ENCODE measurements at regions not wholly inside any gene's neighbourhood (a gene's known extent, or its start where the extent isn't known, plus 50 kb on each side); places are given as distances from the start of the nearest gene placed in this dataset.

- ChIA-PET POLR2A (no interaction called here), CTCF (ENCODE audit: low intra/inter-chr PET ratio, low total read pairs) (no interaction called here)
- H3K4me2 ChIP-seq (ENCODE audit: low read depth, low read length) = no peak overlapping the region
- H3K4me1 ChIP-seq (ENCODE audit: insufficient read depth, low read length) = peaks cover 22% of the 10 kb centered on the region
- no peaks in the 10 kb centered on the region for H3K27me3 ChIP-seq (ENCODE audit: control insufficient read depth in 1 of 2, insufficient read depth in 2 of 2, low read length in 2 of 2)
- ATAC-seq (no peak), FAIRE-seq (no peak), DNase-seq (ENCODE audit: low spot score) (no peak)
- intact Hi-C loops (cut with micrococcal nuclease; ENCODE audit: unreplicated experiment) (no loop called here), in situ Hi-C loops (cut with HindIII; ENCODE audit: extremely low pct_ligation_motif_present, low pct_unique_long_range_greater_than_20kb) (no loop called here)
- H3K9me3 ChIP-seq (ENCODE audit: low read length) = no peaks in the 10 kb centered on the region
- no peak overlapping the region for H3K9ac ChIP-seq (ENCODE audit: insufficient read depth, low read depth, low read length)
- TF ChIP-seq MEF2D (CRISPR knock-in tag; IDR thresholded peaks at IDR 0.05) = no peak
- no peak for TF ChIP-seq RARG (CRISPR knock-in tag; IDR thresholded peaks at IDR 0.05; ENCODE audit: low read depth)
- TF ChIP-seq, protein P1, sequence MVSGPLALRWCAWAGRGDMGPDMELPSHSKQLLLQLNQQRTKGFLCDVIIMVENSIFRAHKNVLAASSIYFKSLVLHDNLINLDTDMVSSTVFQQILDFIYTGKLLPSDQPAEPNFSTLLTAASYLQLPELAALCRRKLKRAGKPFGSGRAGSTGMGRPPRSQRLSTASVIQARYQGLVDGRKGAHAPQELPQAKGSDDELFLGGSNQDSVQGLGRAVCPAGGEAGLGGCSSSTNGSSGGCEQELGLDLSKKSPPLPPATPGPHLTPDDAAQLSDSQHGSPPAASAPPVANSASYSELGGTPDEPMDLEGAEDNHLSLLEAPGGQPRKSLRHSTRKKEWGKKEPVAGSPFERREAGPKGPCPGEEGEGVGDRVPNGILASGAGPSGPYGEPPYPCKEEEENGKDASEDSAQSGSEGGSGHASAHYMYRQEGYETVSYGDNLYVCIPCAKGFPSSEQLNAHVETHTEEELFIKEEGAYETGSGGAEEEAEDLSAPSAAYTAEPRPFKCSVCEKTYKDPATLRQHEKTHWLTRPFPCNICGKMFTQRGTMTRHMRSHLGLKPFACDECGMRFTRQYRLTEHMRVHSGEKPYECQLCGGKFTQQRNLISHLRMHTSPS (CRISPR knock-in tag; IDR thresholded peaks at IDR 0.05; ENCODE audit: low read depth) = no peak
- no peak for TF ChIP-seq ZFP1 (CRISPR knock-in tag; IDR thresholded peaks at IDR 0.05)
- no peak for TF ChIP-seq JUND (CRISPR knock-in tag; IDR thresholded peaks at IDR 0.05)
- no peak for TF ChIP-seq POLR2AphosphoS5 (IDR thresholded peaks at IDR 0.05; ENCODE audit: low read depth, low read length)
- H3K36me3 ChIP-seq (replicated peaks in 1 of 2; ENCODE audit: control insufficient read depth in 1 of 2, insufficient read depth in 2 of 2, low read length in 2 of 2) = no peaks in the 10 kb centered on the region
- H3K79me2 ChIP-seq (ENCODE audit: insufficient read depth, low read length) = no peaks in the 10 kb centered on the region
- no peak overlapping the region for H2AFZ ChIP-seq (ENCODE audit: low read length)
- no peak overlapping the region for H3K27ac ChIP-seq (ENCODE audit: extremely low read length, insufficient read depth, low read length)
- H3K4me3 ChIP-seq (replicated peaks in 1 of 3; ENCODE audit: insufficient read depth in 1 of 3, low read depth in 2 of 3, low read length in 3 of 3) = no peak overlapping the region
- no peaks in the 10 kb centered on the region for H4K20me1 ChIP-seq (ENCODE audit: insufficient read depth, low read length)
- no TSS peak for BruUV-seq (replicated peaks)
- WGBS (ENCODE audit: low lambda C conversion rate) = 93% methylated on average over 1 of the region's 1 CpG
These were observed 71.6 kb upstream of the CLCN4 start for GRCh38 chrX:10085223-10085622.

DNA sequence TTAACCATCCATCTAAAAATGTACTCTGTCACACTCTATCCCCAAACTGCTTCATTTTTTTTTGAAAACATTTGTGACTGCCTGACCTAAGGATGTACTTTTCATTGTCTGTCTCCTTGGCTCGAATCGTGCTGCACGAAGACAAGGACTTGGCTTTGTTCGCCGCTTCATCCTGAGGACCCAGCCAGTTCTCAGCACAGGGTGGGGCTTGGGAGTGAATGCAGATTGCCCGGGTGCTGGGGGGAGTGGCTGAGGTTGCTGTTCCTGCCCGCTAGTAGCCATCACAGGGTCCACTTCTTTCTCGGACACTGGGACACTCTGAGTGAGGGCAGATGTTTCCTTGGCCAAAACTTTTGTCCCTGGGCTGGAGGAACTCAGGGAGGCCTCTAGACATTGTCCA, 70.1 kb upstream of the CLCN4 start:
- Histone ChIP-seq H3K9me3 (ENCODE audit: low read length) (no peaks in the 10 kb centered on the region), H3K79me2 (ENCODE audit: insufficient read depth, low read length) (no peaks in the 10 kb centered on the region), H2AFZ (ENCODE audit: low read length) (no peak overlapping the region), H3K36me3 (replicated peaks in 1 of 2; ENCODE audit: control insufficient read depth in 1 of 2, insufficient read depth in 2 of 2, low read length in 2 of 2) (no peaks in the 10 kb centered on the region), H4K20me1 (ENCODE audit: insufficient read depth, low read length) (no peaks in the 10 kb centered on the region), H3K27me3 (ENCODE audit: control insufficient read depth in 1 of 2, insufficient read depth in 2 of 2, low read length in 2 of 2) (no peaks in the 10 kb centered on the region), H3K4me2 (ENCODE audit: low read depth, low read length) (no peak overlapping the region), H3K9ac (ENCODE audit: insufficient read depth, low read depth, low read length) (no peak overlapping the region), H3K27ac (ENCODE audit: extremely low read length, insufficient read depth, low read length) (no peak overlapping the region), H3K4me1 (ENCODE audit: insufficient read depth, low read length) (peaks cover 24% of the 10 kb centered on the region), H3K4me3 (replicated peaks in 1 of 3; ENCODE audit: insufficient read depth in 1 of 3, low read depth in 2 of 3, low read length in 3 of 3) (no peak overlapping the region)
- ChIA-PET CTCF (ENCODE audit: low intra/inter-chr PET ratio, low total read pairs) (no interaction called here), POLR2A (no interaction called here)
- 100% methylated on average over 8 of the region's 8 CpGs for WGBS (ENCODE audit: low lambda C conversion rate)
- no peak for DNase-seq (ENCODE audit: low spot score)
- no peak for FAIRE-seq
- intact Hi-C loops (cut with micrococcal nuclease; ENCODE audit: unreplicated experiment) (no loop called here), in situ Hi-C loops (cut with HindIII; ENCODE audit: extremely low pct_ligation_motif_present, low pct_unique_long_range_greater_than_20kb) (no loop called here)
- ATAC-seq = no peak
- no TSS peak for BruUV-seq (replicated peaks)
- TF ChIP-seq ZBTB33 (CRISPR knock-in tag; IDR thresholded peaks at IDR 0.05) (no peak), AGO2 (optimal IDR thresholded peaks at IDR 0.05; ENCODE audit: low read depth, low read length) (no peak), USF2 (IDR thresholded peaks at IDR 0.05; ENCODE audit: low read depth, low read length) (no peak), USF2 (CRISPR knock-in tag; IDR thresholded peaks at IDR 0.05; ENCODE audit: borderline replicate concordance) (no peak), BCL6 (CRISPR knock-in tag; IDR thresholded peaks at IDR 0.05) (no peak), RORA (CRISPR knock-in tag; IDR thresholded peaks at IDR 0.05) (no peak)
- TF ChIP-seq, protein P2, sequence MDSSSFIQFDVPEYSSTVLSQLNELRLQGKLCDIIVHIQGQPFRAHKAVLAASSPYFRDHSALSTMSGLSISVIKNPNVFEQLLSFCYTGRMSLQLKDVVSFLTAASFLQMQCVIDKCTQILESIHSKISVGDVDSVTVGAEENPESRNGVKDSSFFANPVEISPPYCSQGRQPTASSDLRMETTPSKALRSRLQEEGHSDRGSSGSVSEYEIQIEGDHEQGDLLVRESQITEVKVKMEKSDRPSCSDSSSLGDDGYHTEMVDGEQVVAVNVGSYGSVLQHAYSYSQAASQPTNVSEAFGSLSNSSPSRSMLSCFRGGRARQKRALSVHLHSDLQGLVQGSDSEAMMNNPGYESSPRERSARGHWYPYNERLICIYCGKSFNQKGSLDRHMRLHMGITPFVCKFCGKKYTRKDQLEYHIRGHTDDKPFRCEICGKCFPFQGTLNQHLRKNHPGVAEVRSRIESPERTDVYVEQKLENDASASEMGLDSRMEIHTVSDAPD (CRISPR knock-in tag; IDR thresholded peaks at IDR 0.05) = no peak
